DMS 273 (cell line): ENCODE measurements at regions not wholly inside any gene's neighbourhood (a gene's known extent, or its start where the extent isn't known, plus 50 kb on each side); places are given as distances from the start of the nearest gene placed in this dataset.
"Not testable (repeated sequence)": the region's sequence is repeated elsewhere in the genome, so short reads cannot be mapped to it uniquely, and the experiment has no call there.

Source experiments
- DNase-seq: peaks from one replicate; lab custom pipeline; 2025; ENCODE audit not compliant: unreplicated experiment; lab: John Stamatoyannopoulos, UW

DNA sequence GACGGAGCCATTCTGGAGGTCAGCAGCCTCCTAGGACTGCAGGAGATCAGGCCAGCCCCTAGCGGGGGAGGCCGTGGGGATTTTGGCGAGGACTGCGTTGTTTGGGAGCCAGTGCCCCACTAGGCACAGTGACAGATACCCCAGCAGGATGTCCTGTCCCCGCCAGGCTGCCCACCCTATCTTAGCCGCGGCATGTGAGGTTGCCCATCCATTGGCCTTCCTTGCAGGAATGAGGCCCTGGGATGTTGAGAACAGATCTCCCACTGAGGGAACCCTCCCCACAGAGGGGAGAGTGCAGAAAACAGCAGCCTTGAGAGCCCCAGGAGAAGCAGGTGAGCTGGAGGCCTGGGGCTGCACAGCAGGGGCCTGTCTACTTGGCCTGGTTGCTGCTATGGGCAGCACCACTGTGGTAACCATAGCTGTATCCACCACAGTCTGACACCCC lies 385.5 kb downstream of the TMEM121 start:
- DNase-seq, result not testable (repeated sequence)

DNA sequence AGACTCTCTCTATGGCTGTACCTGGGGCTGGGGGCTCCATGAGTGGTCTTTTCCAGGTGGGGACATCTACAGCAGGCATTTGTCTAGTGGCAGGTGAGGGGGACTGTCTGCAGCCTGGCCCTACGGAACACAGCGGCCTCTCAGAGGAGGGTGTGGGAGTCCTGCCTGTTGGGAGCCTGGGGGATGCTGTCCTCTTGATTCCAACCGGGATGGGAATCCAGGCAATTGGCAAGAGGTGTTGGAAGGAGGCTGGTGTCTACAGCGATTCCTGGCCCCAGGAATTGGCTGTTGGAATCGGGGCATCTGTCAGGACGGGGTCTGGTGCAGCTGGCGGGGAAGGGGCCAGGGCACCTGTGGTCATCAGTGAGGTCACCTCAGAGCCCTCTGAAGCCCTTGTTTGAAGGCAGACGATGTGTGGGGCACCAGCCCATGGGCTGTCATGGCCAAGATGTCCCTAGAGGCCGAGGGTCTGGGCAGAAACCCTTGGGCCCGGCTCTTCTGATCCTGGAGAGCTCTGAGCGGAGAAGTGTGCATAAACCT lies 386.3 kb downstream of the TMEM121 start:
- no peak for DNase-seq

DNA sequence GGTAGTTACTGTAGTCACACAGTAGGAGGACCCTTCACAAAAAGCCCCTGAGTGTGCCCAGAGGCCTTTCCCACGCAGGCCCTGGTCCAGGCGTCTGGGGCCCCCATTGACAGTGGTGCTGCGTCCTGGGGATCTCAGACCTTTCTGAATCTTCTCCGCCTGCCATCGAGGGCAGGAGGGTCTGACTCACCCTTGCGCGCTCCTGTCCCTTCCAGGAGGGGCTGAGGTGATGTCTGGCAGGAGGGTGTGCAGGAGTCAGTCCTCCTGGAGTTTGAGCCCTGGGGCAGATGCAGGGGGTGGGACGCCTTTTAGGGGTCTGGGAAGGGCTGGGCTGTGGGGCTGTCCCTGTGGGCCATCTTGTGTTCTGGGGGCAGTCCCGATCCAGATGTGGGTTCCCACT lies 386.8 kb downstream of the TMEM121 start:
- no peak for DNase-seq

DNA sequence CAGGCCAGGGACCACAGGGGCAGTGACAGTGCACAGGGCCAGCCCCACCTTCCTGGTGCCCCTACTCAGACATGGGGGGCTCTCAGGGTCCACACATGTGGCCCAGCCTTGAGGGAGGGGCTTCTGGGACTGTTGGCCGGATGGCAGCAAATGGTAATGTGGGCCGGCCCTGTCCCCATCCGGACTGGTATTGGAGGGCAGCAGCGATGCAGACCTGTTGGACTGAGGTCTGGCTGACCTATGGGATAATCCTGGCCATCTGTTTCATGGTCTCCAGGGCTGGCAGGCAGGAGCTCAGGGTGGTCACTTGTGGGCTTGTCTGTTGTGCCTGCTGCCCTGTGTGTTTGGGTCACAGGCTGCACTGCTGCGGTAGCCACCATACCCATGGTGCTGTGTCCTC lies 387.5 kb downstream of the TMEM121 start:
- no peak for DNase-seq

DNA sequence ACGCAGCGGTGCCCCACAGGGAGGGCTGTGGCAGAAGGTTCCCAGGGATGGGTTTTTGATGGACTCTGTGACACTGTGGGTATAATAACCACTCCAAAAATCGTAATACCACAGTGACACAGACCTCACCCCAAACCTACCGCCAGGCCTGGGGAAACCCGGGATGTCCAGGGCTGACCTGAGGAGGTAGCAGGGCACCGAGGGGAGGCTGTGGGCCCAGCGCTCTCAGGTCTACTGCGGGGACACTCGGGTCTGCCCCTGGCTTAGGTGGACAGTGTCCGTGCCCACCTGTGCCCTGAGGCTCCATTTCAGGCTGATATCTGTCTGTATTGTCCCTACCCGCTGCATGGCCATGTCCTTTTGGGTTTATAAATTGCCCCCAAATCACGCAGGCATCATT lies 387.9 kb downstream of the TMEM121 start:
- DNase-seq, result not testable (repeated sequence)

DNA sequence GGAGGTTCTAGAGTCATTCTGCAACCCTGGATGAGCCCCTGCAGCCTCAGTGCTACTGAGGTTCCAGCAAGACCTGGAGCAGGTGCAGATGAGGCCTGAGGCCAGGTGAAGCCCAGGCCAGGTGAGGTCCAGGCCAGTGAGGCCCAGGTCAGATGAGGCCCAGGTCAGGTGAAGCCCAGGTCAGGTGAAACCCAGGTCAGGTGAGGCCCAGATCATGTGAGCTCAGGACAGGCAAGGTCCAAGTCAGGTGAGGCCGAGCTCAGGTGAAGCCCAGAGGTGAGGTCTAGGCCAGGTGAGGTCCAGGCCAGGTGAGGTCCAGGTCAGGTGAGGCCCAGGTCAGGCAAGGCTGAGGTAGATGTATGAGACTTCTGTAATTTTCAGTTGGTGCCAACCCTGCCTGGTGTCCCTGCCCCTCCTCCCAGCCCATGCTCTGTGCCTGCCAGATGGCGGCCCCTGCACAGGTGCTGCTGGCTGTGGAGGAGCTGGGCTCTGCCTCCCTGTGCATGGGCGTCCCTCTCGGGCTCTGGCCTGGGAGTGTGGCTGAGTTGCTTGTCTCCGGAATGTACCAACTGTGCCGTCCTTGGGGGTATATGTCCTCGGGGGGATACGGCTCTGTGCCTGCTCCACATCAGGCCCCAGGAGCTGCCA lies 388.5 kb downstream of the TMEM121 start:
- peak; percentile 88 for DNase-seq

DNA sequence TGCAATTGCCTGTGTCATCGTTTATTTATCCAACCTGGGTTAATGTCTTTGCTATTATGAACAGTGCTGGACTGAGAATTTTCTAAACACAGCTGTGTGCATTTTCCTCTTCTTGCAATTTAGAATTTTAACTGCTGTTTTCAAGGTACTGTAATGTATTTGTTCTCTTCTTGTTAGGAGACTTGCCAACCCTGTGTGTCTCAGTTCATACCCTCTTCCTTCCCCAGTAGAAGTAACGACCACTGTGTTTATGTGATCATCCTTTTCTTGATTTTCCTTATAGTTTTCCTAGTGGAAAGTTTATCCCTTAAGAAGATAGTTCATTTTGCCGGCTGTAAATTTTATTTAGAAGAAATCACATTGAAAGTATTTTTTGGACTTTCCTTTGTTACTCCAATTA lies 389.2 kb downstream of the TMEM121 start:
- DNase-seq, result not testable (repeated sequence)

DNA sequence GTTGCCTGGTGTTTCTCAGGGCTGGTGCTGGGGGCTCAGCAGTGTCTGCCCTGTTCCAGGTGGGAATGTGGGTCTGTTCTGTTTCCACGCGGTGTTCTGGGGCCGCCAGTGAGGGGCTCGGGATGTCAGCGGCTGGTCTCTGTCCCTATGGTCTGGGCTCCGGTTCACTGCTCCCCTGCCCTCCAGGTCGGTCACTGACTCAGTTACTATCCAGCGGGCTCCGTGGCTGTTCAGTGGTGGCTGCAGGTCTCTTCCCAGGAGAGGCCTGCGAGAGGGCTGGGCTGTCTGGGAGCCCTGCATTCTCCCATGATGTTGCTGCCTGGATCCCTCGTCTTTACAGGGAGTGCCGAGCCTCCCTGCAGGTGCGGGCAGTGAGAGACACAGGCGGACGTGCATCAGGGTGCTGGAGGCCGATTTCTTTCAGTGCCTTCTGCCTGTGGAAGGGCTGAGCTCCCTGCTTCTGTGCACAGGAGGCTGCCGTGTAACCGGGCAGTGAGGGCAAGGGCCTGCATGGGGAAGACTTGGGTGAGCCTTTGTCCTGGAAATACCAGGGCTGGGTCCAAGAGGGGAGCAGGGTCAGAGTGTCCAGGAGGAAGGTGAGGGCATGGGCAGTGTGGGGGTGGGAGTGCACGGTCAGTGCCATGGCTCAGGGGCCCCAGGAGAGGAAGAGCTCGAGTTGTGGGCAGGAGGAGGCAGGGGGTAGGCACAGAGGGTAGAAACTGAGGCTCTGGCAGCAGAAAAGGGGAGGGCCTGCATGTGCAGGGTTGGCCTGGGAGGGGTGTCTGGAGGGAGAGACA lies 391.0 kb downstream of the TMEM121 start:
- not testable (repeated sequence) for DNase-seq

DNA sequence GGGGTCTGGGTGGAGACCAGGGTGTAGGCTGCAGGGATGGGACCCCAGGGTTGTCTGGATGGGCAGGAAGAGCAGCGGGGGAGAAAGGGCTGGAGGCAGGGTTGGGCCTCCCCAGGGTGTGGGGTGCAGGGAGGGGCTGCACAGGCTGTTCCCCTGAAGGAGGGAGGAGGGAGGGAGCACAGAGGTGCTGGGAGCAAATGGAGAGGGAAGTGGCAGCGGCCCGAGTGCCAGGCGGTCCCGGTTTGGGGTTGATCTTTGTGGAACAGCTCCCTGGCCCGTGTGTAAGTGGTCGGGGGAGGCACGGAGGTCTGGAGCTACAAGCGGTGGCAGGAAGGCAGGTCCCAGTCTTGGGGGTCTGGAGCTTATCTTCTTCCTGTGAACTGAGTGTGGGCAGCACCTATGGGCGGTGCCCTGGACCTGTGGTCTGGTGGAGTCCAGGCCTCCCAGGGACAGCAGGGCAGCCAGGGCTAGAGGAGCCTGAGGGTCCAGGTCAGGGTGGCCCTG lies 391.6 kb downstream of the TMEM121 start:
- DNase-seq, result no peak

DNA sequence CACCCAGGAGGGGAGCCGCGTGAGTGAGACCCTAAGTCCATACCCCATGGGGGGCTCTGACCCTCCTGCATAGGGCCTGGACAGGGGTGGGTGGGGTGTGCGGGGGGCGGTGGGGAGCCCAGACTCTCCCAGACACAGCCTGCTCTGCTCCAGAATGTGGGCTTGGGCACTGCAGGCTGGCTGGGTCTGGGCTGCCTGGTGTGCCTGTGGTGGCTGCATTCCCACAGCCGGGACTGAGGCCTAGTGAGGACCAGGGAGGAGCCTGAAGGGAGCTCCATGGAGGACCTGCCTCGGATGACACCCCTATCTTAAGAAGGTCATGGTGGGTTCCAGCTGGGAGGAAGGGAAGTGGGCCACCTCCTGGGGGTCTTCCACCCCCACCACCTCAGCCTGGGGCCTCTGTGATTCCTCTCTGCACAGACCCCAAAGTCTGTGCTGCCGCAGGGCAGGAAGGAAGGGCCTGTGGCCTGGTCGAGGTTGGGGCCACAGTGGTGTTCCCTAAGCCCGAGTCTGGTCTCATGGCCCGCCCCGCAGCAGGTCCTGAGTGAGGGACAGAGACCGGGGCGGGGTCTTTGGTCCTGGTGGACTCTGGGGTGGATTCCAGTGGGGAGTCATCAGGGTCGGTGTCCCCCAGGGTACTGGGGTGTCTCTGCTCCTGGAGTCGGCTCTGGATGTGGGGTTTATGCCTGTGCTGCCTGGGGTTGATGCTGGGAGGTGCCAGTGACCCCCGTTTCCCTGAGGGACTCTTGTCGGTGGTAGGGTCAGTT lies 392.3 kb downstream of the TMEM121 start:
- no peak for DNase-seq

DNA sequence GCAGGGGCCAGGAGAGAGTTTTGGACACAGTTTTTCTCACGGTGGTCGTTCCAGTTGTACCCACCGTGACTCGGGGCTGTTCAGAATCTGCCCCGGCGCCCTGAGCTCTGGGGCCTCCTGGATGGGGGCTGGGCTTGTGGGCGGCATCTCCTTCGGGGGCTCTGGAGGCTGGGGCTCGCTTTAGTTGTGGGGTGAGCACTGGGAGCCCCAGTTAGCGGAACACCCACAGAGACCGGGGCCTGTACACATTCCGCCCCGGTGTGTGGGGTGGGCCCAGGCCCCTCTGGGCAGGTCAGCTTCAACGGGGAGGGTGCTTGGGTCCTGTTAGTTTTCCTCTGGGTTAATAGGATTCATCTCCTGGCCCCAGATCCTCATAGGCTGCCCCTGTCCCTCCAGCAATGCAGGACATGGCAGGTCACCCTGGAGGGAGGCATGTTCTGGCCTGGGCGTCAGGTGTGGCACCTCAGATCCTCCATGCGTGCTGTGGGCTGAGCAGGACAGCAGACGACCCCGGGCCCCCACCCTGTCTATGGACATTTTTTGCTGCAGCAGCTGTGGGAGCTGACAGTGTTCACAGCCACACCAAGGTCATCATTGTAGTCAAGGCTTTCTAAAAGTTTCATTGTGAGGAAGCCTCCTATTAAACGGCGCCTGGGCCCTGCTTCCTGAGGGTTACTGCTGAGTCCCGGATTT lies 393.2 kb downstream of the TMEM121 start:
- DNase-seq, result no peak

DNA sequence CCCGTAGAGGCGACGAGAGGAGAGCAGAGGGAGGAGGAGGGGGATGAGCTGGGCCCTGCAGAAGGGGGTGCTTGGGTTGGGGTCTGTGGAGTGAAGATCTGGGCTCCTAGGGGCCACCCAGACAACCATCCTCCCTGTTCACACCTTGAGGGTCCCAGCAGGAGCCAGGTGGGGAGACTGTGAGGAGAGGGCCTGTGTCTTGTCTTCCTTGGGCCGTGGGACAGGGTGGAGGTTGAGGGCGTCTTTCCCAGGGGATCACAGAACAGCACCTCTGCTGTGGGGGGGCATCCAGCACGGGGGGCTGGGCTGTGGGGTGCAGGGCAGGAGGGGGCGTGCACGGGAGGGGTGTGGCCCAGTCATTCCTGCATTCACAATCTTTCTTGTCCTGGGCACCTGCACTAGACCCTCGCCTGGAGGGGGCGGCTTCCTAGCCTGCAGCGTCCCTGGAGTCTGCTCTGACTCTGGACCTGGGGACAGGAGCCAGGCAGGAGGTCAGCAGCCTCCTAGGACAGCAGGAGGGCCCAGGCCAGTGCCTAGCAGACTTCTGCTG lies 393.8 kb downstream of the TMEM121 start:
- DNase-seq, result not testable (repeated sequence)

DNA sequence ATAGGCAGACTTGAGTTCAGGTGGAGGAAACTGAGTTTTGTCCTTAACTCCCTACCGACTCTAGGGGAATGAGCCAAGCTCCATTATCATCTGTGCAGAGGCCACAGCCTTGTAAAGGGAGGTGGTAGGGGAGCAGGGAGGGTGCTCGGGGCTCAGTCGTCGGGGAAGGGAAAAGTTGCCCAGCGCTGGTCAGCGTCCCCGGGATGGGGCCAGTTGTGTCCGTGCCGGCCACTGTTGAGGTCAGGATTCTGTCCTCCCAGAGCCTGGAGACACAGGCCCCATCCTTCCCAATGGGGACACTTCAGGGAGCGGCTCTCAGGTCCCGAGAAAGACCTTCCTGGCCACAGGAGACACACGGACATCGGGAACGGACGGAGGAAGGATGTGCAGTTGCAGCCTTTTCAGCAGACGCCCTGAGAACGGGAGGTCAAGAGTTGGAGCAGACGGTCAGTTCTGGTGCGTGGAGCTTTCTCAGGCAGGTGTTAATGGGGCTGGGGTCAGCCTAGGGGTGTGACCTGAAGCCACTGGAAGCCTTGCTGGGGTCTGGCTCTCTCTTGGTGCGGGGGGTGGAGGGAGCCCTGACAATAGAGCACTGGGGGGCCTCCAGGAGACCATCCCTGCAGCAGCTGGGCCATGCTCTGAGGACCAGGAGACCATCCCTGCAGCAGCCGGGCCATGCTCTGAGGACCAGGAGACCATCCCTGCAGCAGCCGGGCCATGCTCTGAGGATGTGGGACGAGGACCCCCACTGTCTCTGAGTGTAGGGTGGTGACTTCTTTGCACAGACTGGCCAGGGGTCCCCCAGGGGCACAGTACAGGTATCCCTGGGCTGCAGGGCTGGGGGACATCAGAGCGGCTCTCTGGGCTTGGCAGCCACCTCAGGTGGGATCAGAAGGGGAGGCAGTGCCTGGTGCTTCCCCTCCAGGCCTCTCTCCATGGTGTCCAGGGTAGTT lies 394.7 kb downstream of the TMEM121 start:
- not testable (repeated sequence) for DNase-seq

DNA sequence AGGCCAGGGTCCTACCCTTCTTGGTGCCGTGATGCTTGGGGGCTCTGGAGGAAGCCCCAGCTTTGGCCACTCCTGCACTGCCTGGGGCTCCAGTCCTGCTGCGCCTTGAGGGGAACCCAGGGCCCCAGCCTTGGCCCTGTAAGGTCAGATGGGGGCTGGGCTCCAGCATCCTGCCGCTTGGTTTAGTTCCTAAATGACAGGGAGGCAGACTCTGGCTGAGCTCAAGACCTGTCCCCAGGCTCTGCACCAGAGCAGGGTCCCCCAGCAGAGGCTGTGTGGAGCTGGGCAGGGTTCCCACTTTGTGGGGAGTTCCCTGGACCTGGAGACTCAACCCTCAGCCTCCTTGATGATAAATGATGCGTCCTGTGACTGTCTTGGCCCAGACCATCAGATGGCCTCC lies 395.4 kb downstream of the TMEM121 start:
- DNase-seq, result not testable (repeated sequence)

DNA sequence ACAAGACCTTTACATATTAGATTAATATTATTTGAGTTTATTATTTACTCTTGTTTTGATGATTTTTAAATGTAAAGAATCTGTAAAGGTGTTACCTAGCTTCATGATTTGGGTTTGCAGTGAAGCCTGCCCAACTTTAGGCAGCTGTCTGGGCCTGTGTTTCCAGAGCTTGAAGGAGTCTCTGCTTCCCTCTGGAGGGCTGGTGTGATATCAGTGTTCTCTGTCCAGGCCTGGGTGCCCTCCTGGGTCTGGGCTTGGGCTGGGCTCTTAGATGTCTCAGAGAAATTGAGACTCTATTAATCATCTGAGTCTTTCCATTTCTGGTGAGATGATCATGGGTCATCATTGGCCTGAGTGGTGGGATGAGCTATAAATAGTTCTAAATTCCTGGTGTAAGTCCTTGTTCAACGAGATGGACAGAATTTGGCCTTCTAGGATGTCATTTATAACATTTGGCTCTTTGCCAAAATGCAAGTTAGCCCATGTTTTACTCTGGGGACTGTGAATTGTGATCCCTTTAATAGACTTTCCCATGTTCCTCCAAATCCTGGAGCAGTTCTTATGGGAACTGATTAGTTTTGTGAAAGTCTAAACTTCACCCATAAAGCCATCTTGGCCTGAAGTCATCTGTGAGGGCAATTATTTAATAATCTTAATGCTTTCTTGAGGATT lies 397.3 kb downstream of the TMEM121 start:
- peak; percentile 34 for DNase-seq

DNA sequence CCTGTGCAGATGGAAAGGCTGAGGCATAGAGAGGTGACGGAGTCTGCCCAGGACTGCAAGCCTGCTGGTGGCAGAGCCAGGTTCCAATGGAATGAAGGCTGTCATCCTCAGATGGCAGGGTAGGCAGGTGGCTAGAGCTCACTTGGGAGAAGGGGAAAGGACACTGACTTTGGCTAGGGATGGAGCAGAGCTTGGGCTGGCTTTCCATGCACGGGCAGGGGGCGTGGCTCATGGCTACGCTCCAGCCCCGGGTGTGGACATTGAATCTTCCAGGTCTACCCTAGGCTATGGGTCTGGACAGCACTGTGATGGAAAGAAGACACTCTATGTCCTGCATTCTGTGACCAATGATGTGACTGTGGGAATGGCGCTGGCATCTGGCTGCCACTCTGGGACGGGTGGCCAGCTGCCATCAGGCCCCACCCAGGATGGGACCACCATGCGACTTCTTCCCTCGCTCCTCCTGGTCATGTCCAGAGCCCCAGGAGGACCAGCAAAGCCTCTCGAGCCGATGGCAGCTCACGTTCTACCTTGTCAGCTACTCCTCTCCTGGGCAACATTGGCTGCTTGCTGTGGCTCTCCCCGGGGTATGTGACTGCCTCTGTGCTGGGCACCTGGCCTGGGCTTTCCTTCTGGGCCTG lies 398.7 kb downstream of the TMEM121 start:
- no peak for DNase-seq

DNA sequence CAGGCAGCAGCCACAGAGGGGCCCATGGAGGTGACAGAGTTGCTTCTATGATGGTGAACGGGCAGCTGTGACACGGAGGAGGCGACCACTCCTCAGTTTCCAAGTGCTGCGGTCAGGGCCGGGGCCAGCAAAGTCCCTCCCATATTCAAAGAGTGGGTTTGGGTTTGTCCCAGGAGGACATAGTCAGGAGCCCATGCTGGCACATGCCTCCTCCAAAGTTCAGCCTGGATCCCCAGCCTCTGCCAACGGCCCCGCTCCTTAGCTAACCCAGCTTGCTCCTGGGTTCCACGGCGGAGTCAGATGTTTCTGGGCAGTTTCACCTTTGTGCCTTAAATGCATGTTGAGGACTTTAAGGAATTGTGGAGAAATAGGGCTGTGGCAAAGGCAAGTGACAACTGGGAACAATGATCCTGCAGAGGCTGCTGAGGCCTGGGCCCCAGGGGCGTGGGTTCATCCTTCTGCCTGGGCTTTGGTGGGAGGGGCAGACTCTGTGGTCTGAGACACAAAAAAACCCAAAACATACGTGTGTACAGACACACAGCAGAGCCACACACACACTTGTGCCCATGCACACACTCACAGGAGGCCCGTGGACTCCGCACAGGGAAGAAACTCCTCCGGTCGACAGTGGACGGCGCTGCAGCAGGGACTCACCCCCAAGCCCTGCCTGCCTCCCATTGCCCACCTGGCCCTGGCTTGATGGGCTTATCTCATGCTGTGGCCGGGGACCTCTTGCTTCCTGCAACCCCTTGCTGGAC lies 399.4 kb downstream of the TMEM121 start:
- DNase-seq, result no peak
